GM23338 (cell line): ENCODE measurements at regions not wholly inside any gene's neighbourhood (a gene's known extent, or its start where the extent isn't known, plus 50 kb on each side); places are given as distances from the start of the nearest gene placed in this dataset.
A peak's percentile ranks its signal among the peaks of the same experiment; 100 is the strongest.

Experiments
- ATAC-seq: fragments of 200-7000 bp; cut with Tn5 transposase; 3 replicates; pipeline ENCODE4 v1.9.1; 2020
- DNase-seq: peaks from one replicate; pipeline ENCODE4 v3.0.0-alpha.2; 2015; ENCODE audit warnings: low spot score
- H2AFZ ChIP-seq: fragments of 200-600 bp; sonication (generic); 2 replicates; pipeline ENCODE4 v1.8.0; 2016; ENCODE audit warnings: antibody characterized with exemption, mild to moderate bottlenecking, moderate library complexity
- H3F3A ChIP-seq: fragments of 200-600 bp; sonication (generic); replicated peaks from 2 replicates; pipeline ENCODE4 v1.8.0; 2017; ENCODE audit warnings: antibody characterized with exemption, mixed run types, low read depth
- H3K27ac ChIP-seq: fragments of 200-600 bp; sonication (generic); 2 replicates; pipeline ENCODE4 v1.6.1; 2016; ENCODE audit warnings: low read depth
- H3K27me3 ChIP-seq: fragments of 200-600 bp; sonication (generic); 2 replicates; pipeline ENCODE4 v1.8.0; 2016; ENCODE audit warnings: mild to moderate bottlenecking, mixed run types, moderate library complexity; ENCODE audit not compliant: insufficient read depth
- H3K36me3 ChIP-seq: fragments of 200-600 bp; sonication (generic); 2 replicates; pipeline ENCODE4 v1.8.0; 2016; ENCODE audit warnings: mild to moderate bottlenecking; ENCODE audit not compliant: insufficient read depth
- H3K4me1 ChIP-seq: fragments of 200-600 bp; sonication (generic); 2 replicates; pipeline ENCODE4 v1.8.0; 2016; ENCODE audit warnings: mild to moderate bottlenecking, moderate library complexity; ENCODE audit not compliant: insufficient read depth
- H3K4me2 ChIP-seq: fragments of 200-600 bp; sonication (generic); 2 replicates; pipeline ENCODE4 v1.7.1; 2017; ENCODE audit warnings: mixed run types
- H3K4me3 ChIP-seq: fragments of 200-600 bp; sonication (generic); 2 replicates; pipeline ENCODE4 v1.6.1; 2016; ENCODE audit warnings: mixed run types
- H3K79me2 ChIP-seq: fragments of 200-600 bp; sonication (generic); replicated peaks from 2 replicates; pipeline ENCODE4 v1.8.0; 2017; ENCODE audit warnings: mild to moderate bottlenecking; ENCODE audit not compliant: insufficient read depth
- H3K9me2 ChIP-seq: fragments of 200-600 bp; sonication (generic); 2 replicates; pipeline ENCODE4 v1.8.0; 2017; ENCODE audit not compliant: insufficient read depth
- H4K20me1 ChIP-seq: fragments of 200-600 bp; sonication (generic); replicated peaks from 2 replicates; pipeline ENCODE4 v1.8.0; 2017; ENCODE audit warnings: mild to moderate bottlenecking; ENCODE audit not compliant: insufficient read depth
- H3K27ac Mint-ChIP-seq: 2 replicates; pipeline ENCODE4 v1.8.0; 2020; ENCODE audit warnings: inconsistent platforms, mild to moderate bottlenecking, moderate library complexity, mixed read lengths
- H3K27me3 Mint-ChIP-seq: 3 replicates; pipeline ENCODE4 v1.8.0; 2022; ENCODE audit warnings: low read depth, mild to moderate bottlenecking, moderate library complexity, mixed read lengths, inconsistent platforms; ENCODE audit not compliant: insufficient read depth, poor library complexity
- H3K36me3 Mint-ChIP-seq: 3 replicates; pipeline ENCODE4 v1.8.0; 2021; ENCODE audit warnings: low read depth, mild to moderate bottlenecking, inconsistent platforms, moderate library complexity, mixed read lengths
- H3K4me1 Mint-ChIP-seq: 3 replicates; pipeline ENCODE4 v1.8.0; 2020; ENCODE audit warnings: mild to moderate bottlenecking, inconsistent platforms, mixed read lengths
- H3K4me3 Mint-ChIP-seq: 3 replicates; pipeline ENCODE4 v1.8.0; 2021; ENCODE audit warnings: moderate library complexity, mild to moderate bottlenecking, inconsistent platforms, mixed read lengths
- H3K9me3 Mint-ChIP-seq: 3 replicates; pipeline ENCODE4 v1.8.0; 2020; ENCODE audit warnings: moderate library complexity, mild to moderate bottlenecking, inconsistent platforms, mixed read lengths
- CREB1 ChIP-seq: fragments of 250-450 bp; sonication (Bioruptor Pico); IDR thresholded peaks from 2 replicates; pipeline ENCODE4 v1.5.0; 2020; ENCODE audit warnings: low read depth, mild to moderate bottlenecking, moderate library complexity
- EZH2 ChIP-seq: fragments of 200-600 bp; sonication (generic); IDR thresholded peaks from one replicate; pipeline ENCODE4 v1.8.0; 2017; ENCODE audit warnings: antibody characterized with exemption, mild to moderate bottlenecking, low read depth; ENCODE audit not compliant: unreplicated experiment
- EZH2phosphoT487 ChIP-seq: fragments of 200-600 bp; sonication (generic); IDR thresholded peaks from one replicate; pipeline ENCODE4 v1.8.1; 2018; ENCODE audit warnings: antibody characterized with exemption; ENCODE audit not compliant: unreplicated experiment
- JUNB ChIP-seq: IDR thresholded peaks from one replicate; pipeline ENCODE4 v1.6.1; 2016; ENCODE audit warnings: antibody characterized with exemption; ENCODE audit not compliant: unreplicated experiment
- NANOG ChIP-seq: IDR thresholded peaks from 2 replicates; pipeline ENCODE4 v1.6.1; 2016; ENCODE audit warnings: antibody characterized with exemption, borderline replicate concordance
- POLR2AphosphoS5 ChIP-seq: IDR thresholded peaks from 2 replicates; pipeline ENCODE4 v1.6.1; 2016; ENCODE audit warnings: antibody characterized with exemption, low read depth
- STAT1 ChIP-seq: IDR thresholded peaks from one replicate; pipeline ENCODE4 v1.6.1; 2016; ENCODE audit warnings: antibody characterized with exemption; ENCODE audit not compliant: unreplicated experiment
- ZNF114 ChIP-seq: fragments of 250-450 bp; sonication (Bioruptor Pico); IDR thresholded peaks from 2 replicates; pipeline ENCODE4 v1.5.0; 2020; ENCODE audit warnings: mild to moderate bottlenecking, moderate library complexity
- ZNF331 ChIP-seq: fragments of 250-450 bp; sonication (Bioruptor Pico); IDR thresholded peaks from 2 replicates; pipeline ENCODE4 v1.5.0; 2020; ENCODE audit warnings: low read depth, mild to moderate bottlenecking, moderate library complexity
- TF ChIP-seq, protein P1 (sequence below): IDR thresholded peaks from one replicate; pipeline ENCODE4 v1.6.1; 2018; ENCODE audit warnings: antibody characterized with exemption; ENCODE audit not compliant: unreplicated experiment
- TF ChIP-seq, protein P2 (sequence below): fragments of 250-450 bp; sonication (Bioruptor Pico); IDR thresholded peaks from 2 replicates; pipeline ENCODE4 v1.5.0; 2020; ENCODE audit warnings: mild to moderate bottlenecking, moderate library complexity
- TF ChIP-seq, protein P3 (sequence below): IDR thresholded peaks from 2 replicates; pipeline ENCODE4 v1.6.1; 2016; ENCODE audit warnings: antibody characterized with exemption
- TF ChIP-seq, protein P4 (sequence below), 2 experiments: fragments of 200-600 bp in 1 of 2; sonication (generic) in 1 of 2; conservative IDR thresholded peaks; 2 replicates each; pipeline versions ENCODE4 v1.5.1 to v1.6.1; 2016 to 2017; ENCODE audit warnings: antibody characterized with exemption in 2 of 2, low read depth in 2 of 2, mild to moderate bottlenecking in 2 of 2, moderate library complexity in 1 of 2

DNA sequence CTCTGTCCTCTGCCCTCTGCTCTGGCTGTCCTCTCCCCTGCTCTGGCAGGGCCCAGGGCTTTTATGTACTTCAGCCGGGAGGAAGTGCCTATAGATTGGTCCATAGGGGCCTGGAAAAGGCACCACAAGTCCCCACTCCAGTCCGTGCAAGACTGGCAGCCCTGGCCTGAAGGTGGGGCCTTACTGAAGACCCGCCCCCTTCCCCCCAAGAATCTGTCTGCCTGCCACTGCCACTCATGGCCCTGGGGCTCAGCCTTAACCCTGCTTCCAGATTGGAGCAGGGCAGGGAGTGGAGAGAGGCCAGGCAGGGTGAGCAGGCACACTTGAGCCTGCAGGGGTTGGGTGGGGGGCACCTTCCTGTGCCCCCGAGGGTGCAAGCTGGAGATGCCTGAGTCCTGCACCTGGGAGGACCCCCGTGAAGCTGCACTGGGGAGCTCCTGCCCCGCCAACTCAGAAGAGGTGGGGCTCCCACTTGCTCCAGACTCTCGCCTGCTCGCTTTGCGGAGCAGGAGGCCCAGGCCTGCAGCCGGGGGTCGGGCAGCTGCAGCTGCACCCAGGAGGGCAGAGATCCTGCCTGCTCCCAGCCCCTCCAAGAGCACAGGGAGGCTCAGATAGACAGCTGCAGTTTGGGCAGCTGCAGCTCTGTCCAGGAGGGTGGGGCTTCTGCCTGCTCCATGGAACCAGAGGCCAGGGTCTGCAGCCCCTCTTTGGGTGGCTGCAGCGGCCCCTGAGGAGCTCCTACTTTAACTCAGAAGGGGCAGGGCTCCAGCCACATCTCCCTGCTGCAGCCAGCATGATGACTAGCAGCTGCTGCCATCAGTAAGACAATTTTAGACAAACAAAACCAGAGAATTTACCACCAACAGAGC lies 51.0 kb upstream of the SC5D start:
- H3K79me2 ChIP-seq: no peaks in the 10 kb centered on the region
- Mint-ChIP-seq H3K4me1 (peaks cover 29% of the 10 kb centered on the region), H3K4me3 (no peak overlapping the region), H3K27ac (no peak overlapping the region), H3K36me3 (peaks cover 3% of the 10 kb centered on the region; the same call in 1 of the 3 replicates), H3K9me3 (no peaks in the 10 kb centered on the region), H3K27me3 (peaks cover 3% of the 10 kb centered on the region)
- peak overlapping the region; percentile 74 for H2AFZ ChIP-seq
- no peaks in the 10 kb centered on the region for H3K9me2 ChIP-seq
- H3K27me3 ChIP-seq: no peaks in the 10 kb centered on the region
- TF ChIP-seq, protein P1, sequence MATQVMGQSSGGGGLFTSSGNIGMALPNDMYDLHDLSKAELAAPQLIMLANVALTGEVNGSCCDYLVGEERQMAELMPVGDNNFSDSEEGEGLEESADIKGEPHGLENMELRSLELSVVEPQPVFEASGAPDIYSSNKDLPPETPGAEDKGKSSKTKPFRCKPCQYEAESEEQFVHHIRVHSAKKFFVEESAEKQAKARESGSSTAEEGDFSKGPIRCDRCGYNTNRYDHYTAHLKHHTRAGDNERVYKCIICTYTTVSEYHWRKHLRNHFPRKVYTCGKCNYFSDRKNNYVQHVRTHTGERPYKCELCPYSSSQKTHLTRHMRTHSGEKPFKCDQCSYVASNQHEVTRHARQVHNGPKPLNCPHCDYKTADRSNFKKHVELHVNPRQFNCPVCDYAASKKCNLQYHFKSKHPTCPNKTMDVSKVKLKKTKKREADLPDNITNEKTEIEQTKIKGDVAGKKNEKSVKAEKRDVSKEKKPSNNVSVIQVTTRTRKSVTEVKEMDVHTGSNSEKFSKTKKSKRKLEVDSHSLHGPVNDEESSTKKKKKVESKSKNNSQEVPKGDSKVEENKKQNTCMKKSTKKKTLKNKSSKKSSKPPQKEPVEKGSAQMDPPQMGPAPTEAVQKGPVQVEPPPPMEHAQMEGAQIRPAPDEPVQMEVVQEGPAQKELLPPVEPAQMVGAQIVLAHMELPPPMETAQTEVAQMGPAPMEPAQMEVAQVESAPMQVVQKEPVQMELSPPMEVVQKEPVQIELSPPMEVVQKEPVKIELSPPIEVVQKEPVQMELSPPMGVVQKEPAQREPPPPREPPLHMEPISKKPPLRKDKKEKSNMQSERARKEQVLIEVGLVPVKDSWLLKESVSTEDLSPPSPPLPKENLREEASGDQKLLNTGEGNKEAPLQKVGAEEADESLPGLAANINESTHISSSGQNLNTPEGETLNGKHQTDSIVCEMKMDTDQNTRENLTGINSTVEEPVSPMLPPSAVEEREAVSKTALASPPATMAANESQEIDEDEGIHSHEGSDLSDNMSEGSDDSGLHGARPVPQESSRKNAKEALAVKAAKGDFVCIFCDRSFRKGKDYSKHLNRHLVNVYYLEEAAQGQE: no peak
- TF ChIP-seq ZNF331 (no peak), EZH2 (no peak), POLR2AphosphoS5 (no peak), EZH2phosphoT487 (no peak), JUNB (no peak), STAT1 (no peak), NANOG (no peak), CREB1 (CRISPR knock-in tag) (no peak), ZNF114 (CRISPR knock-in tag) (no peak)
- TF ChIP-seq, protein P2, sequence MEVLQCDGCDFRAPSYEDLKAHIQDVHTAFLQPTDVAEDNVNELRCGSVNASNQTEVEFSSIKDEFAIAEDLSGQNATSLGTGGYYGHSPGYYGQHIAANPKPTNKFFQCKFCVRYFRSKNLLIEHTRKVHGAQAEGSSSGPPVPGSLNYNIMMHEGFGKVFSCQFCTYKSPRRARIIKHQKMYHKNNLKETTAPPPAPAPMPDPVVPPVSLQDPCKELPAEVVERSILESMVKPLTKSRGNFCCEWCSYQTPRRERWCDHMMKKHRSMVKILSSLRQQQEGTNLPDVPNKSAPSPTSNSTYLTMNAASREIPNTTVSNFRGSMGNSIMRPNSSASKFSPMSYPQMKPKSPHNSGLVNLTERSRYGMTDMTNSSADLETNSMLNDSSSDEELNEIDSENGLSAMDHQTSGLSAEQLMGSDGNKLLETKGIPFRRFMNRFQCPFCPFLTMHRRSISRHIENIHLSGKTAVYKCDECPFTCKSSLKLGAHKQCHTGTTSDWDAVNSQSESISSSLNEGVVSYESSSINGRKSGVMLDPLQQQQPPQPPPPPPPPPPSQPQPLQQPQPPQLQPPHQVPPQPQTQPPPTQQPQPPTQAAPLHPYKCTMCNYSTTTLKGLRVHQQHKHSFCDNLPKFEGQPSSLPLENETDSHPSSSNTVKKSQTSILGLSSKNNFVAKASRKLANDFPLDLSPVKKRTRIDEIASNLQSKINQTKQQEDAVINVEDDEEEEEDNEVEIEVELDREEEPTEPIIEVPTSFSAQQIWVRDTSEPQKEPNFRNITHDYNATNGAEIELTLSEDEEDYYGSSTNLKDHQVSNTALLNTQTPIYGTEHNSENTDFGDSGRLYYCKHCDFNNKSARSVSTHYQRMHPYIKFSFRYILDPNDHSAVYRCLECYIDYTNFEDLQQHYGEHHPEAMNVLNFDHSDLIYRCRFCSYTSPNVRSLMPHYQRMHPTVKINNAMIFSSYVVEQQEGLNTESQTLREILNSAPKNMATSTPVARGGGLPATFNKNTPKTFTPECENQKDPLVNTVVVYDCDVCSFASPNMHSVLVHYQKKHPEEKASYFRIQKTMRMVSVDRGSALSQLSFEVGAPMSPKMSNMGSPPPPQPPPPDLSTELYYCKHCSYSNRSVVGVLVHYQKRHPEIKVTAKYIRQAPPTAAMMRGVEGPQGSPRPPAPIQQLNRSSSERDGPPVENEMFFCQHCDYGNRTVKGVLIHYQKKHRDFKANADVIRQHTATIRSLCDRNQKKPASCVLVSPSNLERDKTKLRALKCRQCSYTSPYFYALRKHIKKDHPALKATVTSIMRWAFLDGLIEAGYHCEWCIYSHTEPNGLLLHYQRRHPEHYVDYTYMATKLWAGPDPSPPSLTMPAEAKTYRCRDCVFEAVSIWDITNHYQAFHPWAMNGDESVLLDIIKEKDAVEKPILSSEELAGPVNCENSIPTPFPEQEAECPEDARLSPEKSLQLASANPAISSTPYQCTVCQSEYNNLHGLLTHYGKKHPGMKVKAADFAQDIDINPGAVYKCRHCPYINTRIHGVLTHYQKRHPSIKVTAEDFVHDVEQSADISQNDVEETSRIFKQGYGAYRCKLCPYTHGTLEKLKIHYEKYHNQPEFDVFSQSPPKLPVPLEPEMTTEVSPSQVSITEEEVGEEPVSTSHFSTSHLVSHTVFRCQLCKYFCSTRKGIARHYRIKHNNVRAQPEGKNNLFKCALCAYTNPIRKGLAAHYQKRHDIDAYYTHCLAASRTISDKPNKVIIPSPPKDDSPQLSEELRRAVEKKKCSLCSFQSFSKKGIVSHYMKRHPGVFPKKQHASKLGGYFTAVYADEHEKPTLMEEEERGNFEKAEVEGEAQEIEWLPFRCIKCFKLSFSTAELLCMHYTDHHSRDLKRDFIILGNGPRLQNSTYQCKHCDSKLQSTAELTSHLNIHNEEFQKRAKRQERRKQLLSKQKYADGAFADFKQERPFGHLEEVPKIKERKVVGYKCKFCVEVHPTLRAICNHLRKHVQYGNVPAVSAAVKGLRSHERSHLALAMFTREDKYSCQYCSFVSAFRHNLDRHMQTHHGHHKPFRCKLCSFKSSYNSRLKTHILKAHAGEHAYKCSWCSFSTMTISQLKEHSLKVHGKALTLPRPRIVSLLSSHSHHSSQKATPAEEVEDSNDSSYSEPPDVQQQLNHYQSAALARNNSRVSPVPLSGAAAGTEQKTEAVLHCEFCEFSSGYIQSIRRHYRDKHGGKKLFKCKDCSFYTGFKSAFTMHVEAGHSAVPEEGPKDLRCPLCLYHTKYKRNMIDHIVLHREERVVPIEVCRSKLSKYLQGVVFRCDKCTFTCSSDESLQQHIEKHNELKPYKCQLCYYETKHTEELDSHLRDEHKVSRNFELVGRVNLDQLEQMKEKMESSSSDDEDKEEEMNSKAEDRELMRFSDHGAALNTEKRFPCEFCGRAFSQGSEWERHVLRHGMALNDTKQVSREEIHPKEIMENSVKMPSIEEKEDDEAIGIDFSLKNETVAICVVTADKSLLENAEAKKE (CRISPR knock-in tag): no peak
- TF ChIP-seq, protein P3, sequence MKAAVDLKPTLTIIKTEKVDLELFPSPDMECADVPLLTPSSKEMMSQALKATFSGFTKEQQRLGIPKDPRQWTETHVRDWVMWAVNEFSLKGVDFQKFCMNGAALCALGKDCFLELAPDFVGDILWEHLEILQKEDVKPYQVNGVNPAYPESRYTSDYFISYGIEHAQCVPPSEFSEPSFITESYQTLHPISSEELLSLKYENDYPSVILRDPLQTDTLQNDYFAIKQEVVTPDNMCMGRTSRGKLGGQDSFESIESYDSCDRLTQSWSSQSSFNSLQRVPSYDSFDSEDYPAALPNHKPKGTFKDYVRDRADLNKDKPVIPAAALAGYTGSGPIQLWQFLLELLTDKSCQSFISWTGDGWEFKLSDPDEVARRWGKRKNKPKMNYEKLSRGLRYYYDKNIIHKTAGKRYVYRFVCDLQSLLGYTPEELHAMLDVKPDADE: no peak
- TF ChIP-seq, protein P4, sequence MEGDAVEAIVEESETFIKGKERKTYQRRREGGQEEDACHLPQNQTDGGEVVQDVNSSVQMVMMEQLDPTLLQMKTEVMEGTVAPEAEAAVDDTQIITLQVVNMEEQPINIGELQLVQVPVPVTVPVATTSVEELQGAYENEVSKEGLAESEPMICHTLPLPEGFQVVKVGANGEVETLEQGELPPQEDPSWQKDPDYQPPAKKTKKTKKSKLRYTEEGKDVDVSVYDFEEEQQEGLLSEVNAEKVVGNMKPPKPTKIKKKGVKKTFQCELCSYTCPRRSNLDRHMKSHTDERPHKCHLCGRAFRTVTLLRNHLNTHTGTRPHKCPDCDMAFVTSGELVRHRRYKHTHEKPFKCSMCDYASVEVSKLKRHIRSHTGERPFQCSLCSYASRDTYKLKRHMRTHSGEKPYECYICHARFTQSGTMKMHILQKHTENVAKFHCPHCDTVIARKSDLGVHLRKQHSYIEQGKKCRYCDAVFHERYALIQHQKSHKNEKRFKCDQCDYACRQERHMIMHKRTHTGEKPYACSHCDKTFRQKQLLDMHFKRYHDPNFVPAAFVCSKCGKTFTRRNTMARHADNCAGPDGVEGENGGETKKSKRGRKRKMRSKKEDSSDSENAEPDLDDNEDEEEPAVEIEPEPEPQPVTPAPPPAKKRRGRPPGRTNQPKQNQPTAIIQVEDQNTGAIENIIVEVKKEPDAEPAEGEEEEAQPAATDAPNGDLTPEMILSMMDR (conservative IDR thresholded peaks at IDR 0.05; ENCODE audit: low read depth in 2 of 2): no peak
- H3K36me3 ChIP-seq: no peaks in the 10 kb centered on the region
- H3K27ac ChIP-seq: no peak overlapping the region
- H3F3A ChIP-seq: no peaks in the 10 kb centered on the region
- DNase-seq (no peak), ATAC-seq (peak; percentile 66)
- no peak overlapping the region for H3K4me3 ChIP-seq
- peak overlapping the region; percentile 27; the same call in 1 of the 2 replicates for H3K4me2 ChIP-seq
- peaks cover 17% of the 10 kb centered on the region; the same call in 1 of the 2 replicates for H3K4me1 ChIP-seq
- no peaks in the 10 kb centered on the region for H4K20me1 ChIP-seq
